SU-DHL-6 (cell line): ENCODE measurements at regions not wholly inside any gene's neighbourhood (a gene's known extent, or its start where the extent isn't known, plus 50 kb on each side); places are given as distances from the start of the nearest gene placed in this dataset.

Experiments used
- H2AFZ ChIP-seq: fragments of 200-600 bp; sonication (generic); 2 replicates; pipeline ENCODE4 v1.6.1; 2014; ENCODE audit warnings: low read depth, mild to moderate bottlenecking, moderate library complexity, mixed read lengths, antibody characterized with exemption, low read length; ENCODE audit not compliant: severe bottlenecking
- H3F3A ChIP-seq: fragments of 200-600 bp; shearing (Covaris generic); 2 replicates; pipeline ENCODE4 v1.6.0; 2016; ENCODE audit warnings: antibody characterized with exemption, mild to moderate bottlenecking; ENCODE audit not compliant: insufficient read depth
- H3K27ac ChIP-seq: fragments of 200-600 bp; sonication (generic); 2 replicates; pipeline ENCODE4 v1.5.1; 2016; ENCODE audit warnings: low read depth, mild to moderate bottlenecking, low read length, moderate library complexity, mixed read lengths
- H3K27me3 ChIP-seq: fragments of 200-600 bp; sonication (generic), shearing (Covaris generic); 2 replicates; pipeline ENCODE4 v1.6.0; 2014; ENCODE audit warnings: mild to moderate bottlenecking, low read length
- H3K36me3 ChIP-seq: fragments of 200-600 bp; sonication (generic); 2 replicates; pipeline ENCODE4 v1.6.1; 2014; ENCODE audit warnings: mild to moderate bottlenecking, low read length, mixed read lengths
- H3K4me2 ChIP-seq: fragments of 300-600, 200-600 bp; shearing (Covaris generic), sonication (generic); 2 replicates; pipeline ENCODE4 v1.6.0; 2014; ENCODE audit warnings: low read length, low read depth, mild to moderate bottlenecking; ENCODE audit not compliant: poor library complexity, severe bottlenecking
- H3K4me3 ChIP-seq: fragments of 200-600 bp; sonication (generic); 2 replicates; pipeline ENCODE4 v1.5.1; 2014; ENCODE audit warnings: antibody characterized with exemption, low read length, mild to moderate bottlenecking, mixed read lengths; ENCODE audit not compliant: insufficient read depth, poor library complexity, severe bottlenecking
- H3K79me2 ChIP-seq: fragments of 200-600 bp; sonication (generic); 2 replicates; pipeline ENCODE4 v1.6.1; 2014; ENCODE audit warnings: mild to moderate bottlenecking, low read length, moderate library complexity; ENCODE audit not compliant: insufficient read depth
- H3K9ac ChIP-seq: fragments of 200-600 bp; sonication (generic); 2 replicates; pipeline ENCODE4 v1.7.0; 2014; ENCODE audit warnings: mild to moderate bottlenecking, low read length
- H3K9me2 ChIP-seq: fragments of 200-600 bp; sonication (generic); replicated peaks from 2 replicates; pipeline ENCODE4 v1.6.1; 2014; ENCODE audit warnings: low read length; ENCODE audit not compliant: insufficient read depth
- H3K9me3 ChIP-seq: fragments of 200-600 bp; sonication (generic); 2 replicates; pipeline ENCODE4 v1.6.1; 2014; ENCODE audit warnings: low read length, mixed read lengths; ENCODE audit not compliant: insufficient read depth
- H4K20me1 ChIP-seq: fragments of 200-600 bp; sonication (generic); 2 replicates; pipeline ENCODE4 v1.6.1; 2014; ENCODE audit warnings: low read depth, mild to moderate bottlenecking, antibody characterized with exemption, low read length, moderate library complexity, mixed read lengths
- CTCF ChIP-seq: fragments of 200-600 bp; sonication (generic); IDR thresholded peaks from one replicate; pipeline ENCODE4 v1.5.1; 2017; ENCODE audit warnings: antibody characterized with exemption, mild to moderate bottlenecking, low read length, moderate library complexity; ENCODE audit not compliant: insufficient read depth, poor library complexity, severe bottlenecking
- EZH2phosphoT487 ChIP-seq: fragments of 200-600 bp; sonication (generic), shearing (Covaris generic); conservative IDR thresholded peaks from 2 replicates; pipeline ENCODE4 v1.6.1; 2018; ENCODE audit warnings: mild to moderate bottlenecking, antibody characterized with exemption, low read length, moderate library complexity, mixed read lengths

GRCh38 chr6:168741942-168742782, 301.2 kb downstream of the SMOC2 start:
- H4K20me1 ChIP-seq = no peaks in the 10 kb centered on the region
- H3K9me2 ChIP-seq = no peaks in the 10 kb centered on the region
- no peaks in the 10 kb centered on the region for H3K9me3 ChIP-seq
- H2AFZ ChIP-seq = no peak overlapping the region
- H3K9ac ChIP-seq = no peak overlapping the region
- no peaks in the 10 kb centered on the region for H3F3A ChIP-seq
- TF ChIP-seq EZH2phosphoT487 (no peak), CTCF (no peak)
- no peaks in the 10 kb centered on the region for H3K36me3 ChIP-seq
- H3K4me3 ChIP-seq = no peak overlapping the region
- no peaks in the 10 kb centered on the region for H3K27me3 ChIP-seq
- H3K4me2 ChIP-seq = no peak overlapping the region
- no peaks in the 10 kb centered on the region for H3K79me2 ChIP-seq
- H3K27ac ChIP-seq = no peak overlapping the region

GRCh38 chr6:168741305-168741704, 300.3 kb downstream of the SMOC2 start:
- no peak overlapping the region for H3K4me3 ChIP-seq
- H3K9me3 ChIP-seq = no peaks in the 10 kb centered on the region
- no peak overlapping the region for H3K27ac ChIP-seq
- no peak overlapping the region for H3K4me2 ChIP-seq
- TF ChIP-seq EZH2phosphoT487 (no peak), CTCF (no peak)
- H3K79me2 ChIP-seq = no peaks in the 10 kb centered on the region
- H3K9me2 ChIP-seq = no peaks in the 10 kb centered on the region; the same call in 1 of the 2 replicates
- H3K27me3 ChIP-seq = no peaks in the 10 kb centered on the region
- H4K20me1 ChIP-seq = no peaks in the 10 kb centered on the region
- no peak overlapping the region for H2AFZ ChIP-seq
- no peaks in the 10 kb centered on the region for H3K36me3 ChIP-seq
- H3K9ac ChIP-seq = no peak overlapping the region
- no peaks in the 10 kb centered on the region for H3F3A ChIP-seq

GRCh38 chr6:168739381-168739780, 298.4 kb downstream of the SMOC2 start:
- Histone ChIP-seq H3K79me2 (no peaks in the 10 kb centered on the region), H2AFZ (no peak overlapping the region), H3K27me3 (no peaks in the 10 kb centered on the region), H3K27ac (no peak overlapping the region), H4K20me1 (no peaks in the 10 kb centered on the region), H3K9me2 (no peaks in the 10 kb centered on the region; the same call in 1 of the 2 replicates), H3K4me2 (no peak overlapping the region), H3K4me3 (no peak overlapping the region), H3F3A (no peaks in the 10 kb centered on the region), H3K9ac (no peak overlapping the region), H3K9me3 (no peaks in the 10 kb centered on the region), H3K36me3 (no peaks in the 10 kb centered on the region)
- no peak for TF ChIP-seq EZH2phosphoT487

- Histone ChIP-seq H3K9me2 (no peaks in the 10 kb centered on the region; the same call in 1 of the 2 replicates), H2AFZ (no peak overlapping the region), H4K20me1 (no peaks in the 10 kb centered on the region), H3K9me3 (no peaks in the 10 kb centered on the region), H3K4me3 (no peak overlapping the region), H3K9ac (no peak overlapping the region), H3K27ac (no peak overlapping the region), H3K4me2 (no peak overlapping the region), H3K36me3 (no peaks in the 10 kb centered on the region), H3K27me3 (no peaks in the 10 kb centered on the region), H3F3A (no peaks in the 10 kb centered on the region), H3K79me2 (no peaks in the 10 kb centered on the region)
- TF ChIP-seq EZH2phosphoT487 = no peak
- no peak for TF ChIP-seq CTCF
Measured at GRCh38 chr6:168737481-168737880, 296.5 kb downstream of the SMOC2 start.
